WTC11 (cell line): ENCODE measurements at regions not wholly inside any gene's neighbourhood (a gene's known extent, or its start where the extent isn't known, plus 50 kb on each side); places are given as distances from the start of the nearest gene placed in this dataset.

Experiments
- CREM ChIP-seq: sonication (generic); formaldehyde crosslinking; IDR thresholded peaks from 2 replicates; pipeline ENCODE4 v1.8.1; 2022; ENCODE audit warnings: mild to moderate bottlenecking, missing genetic modification reagents, moderate library complexity
- IRF2 ChIP-seq: sonication (generic); formaldehyde crosslinking; IDR thresholded peaks from 2 replicates; pipeline ENCODE4 v1.8.0; 2022; ENCODE audit warnings: low read depth, missing genetic modification reagents, borderline replicate concordance
- TF ChIP-seq, protein P1 (sequence below): fragments of 200-600 bp; IDR thresholded peaks from 2 replicates; pipeline ENCODE4 v1.8.0; 2022; ENCODE audit warnings: antibody characterized with exemption
- TF ChIP-seq, protein P2 (sequence below): sonication (generic); formaldehyde crosslinking; IDR thresholded peaks from 2 replicates; pipeline ENCODE4 v1.8.0; 2023; ENCODE audit warnings: missing genetic modification reagents, mild to moderate bottlenecking, borderline replicate concordance
- TF ChIP-seq, protein P3 (sequence below): sonication (generic); formaldehyde crosslinking; IDR thresholded peaks from 2 replicates; pipeline ENCODE4 v1.8.0; 2022; ENCODE audit warnings: mild to moderate bottlenecking, missing genetic modification reagents

DNA sequence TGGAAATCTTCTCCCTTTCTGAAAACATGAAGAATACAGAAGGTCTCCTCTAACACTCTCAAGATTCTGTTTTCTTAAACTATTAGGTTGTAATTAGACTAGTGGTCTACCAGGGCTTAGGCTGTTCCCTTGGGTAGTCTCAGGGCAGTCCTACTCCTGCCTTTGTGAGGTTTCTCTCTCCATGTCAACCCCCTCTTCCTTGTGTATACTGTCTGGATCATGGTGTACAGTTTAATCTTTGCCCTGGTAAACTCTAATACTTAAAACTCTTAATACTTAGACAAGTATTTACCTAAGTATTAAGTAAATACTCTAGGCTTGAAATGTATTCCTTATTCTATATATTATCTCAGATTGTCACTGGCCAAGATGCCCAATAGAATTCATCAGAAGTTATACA is 480.3 kb upstream of the TNP1 start:
- TF ChIP-seq, protein P1, sequence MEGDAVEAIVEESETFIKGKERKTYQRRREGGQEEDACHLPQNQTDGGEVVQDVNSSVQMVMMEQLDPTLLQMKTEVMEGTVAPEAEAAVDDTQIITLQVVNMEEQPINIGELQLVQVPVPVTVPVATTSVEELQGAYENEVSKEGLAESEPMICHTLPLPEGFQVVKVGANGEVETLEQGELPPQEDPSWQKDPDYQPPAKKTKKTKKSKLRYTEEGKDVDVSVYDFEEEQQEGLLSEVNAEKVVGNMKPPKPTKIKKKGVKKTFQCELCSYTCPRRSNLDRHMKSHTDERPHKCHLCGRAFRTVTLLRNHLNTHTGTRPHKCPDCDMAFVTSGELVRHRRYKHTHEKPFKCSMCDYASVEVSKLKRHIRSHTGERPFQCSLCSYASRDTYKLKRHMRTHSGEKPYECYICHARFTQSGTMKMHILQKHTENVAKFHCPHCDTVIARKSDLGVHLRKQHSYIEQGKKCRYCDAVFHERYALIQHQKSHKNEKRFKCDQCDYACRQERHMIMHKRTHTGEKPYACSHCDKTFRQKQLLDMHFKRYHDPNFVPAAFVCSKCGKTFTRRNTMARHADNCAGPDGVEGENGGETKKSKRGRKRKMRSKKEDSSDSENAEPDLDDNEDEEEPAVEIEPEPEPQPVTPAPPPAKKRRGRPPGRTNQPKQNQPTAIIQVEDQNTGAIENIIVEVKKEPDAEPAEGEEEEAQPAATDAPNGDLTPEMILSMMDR: no peak
- no peak for TF ChIP-seq CREM (CRISPR knock-in tag)
- no peak for TF ChIP-seq IRF2 (CRISPR knock-in tag)
- TF ChIP-seq, protein P2, sequence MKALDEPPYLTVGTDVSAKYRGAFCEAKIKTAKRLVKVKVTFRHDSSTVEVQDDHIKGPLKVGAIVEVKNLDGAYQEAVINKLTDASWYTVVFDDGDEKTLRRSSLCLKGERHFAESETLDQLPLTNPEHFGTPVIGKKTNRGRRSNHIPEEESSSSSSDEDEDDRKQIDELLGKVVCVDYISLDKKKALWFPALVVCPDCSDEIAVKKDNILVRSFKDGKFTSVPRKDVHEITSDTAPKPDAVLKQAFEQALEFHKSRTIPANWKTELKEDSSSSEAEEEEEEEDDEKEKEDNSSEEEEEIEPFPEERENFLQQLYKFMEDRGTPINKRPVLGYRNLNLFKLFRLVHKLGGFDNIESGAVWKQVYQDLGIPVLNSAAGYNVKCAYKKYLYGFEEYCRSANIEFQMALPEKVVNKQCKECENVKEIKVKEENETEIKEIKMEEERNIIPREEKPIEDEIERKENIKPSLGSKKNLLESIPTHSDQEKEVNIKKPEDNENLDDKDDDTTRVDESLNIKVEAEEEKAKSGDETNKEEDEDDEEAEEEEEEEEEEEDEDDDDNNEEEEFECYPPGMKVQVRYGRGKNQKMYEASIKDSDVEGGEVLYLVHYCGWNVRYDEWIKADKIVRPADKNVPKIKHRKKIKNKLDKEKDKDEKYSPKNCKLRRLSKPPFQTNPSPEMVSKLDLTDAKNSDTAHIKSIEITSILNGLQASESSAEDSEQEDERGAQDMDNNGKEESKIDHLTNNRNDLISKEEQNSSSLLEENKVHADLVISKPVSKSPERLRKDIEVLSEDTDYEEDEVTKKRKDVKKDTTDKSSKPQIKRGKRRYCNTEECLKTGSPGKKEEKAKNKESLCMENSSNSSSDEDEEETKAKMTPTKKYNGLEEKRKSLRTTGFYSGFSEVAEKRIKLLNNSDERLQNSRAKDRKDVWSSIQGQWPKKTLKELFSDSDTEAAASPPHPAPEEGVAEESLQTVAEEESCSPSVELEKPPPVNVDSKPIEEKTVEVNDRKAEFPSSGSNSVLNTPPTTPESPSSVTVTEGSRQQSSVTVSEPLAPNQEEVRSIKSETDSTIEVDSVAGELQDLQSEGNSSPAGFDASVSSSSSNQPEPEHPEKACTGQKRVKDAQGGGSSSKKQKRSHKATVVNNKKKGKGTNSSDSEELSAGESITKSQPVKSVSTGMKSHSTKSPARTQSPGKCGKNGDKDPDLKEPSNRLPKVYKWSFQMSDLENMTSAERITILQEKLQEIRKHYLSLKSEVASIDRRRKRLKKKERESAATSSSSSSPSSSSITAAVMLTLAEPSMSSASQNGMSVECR (CRISPR knock-in tag): no peak
- TF ChIP-seq, protein P3, sequence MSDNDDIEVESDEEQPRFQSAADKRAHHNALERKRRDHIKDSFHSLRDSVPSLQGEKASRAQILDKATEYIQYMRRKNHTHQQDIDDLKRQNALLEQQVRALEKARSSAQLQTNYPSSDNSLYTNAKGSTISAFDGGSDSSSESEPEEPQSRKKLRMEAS: no peak
